GM18870 (cell line): ENCODE measurements at regions not wholly inside any gene's neighbourhood (a gene's known extent, or its start where the extent isn't known, plus 50 kb on each side); places are given as distances from the start of the nearest gene placed in this dataset.
"Not testable (repeated sequence)": the region's sequence is repeated elsewhere in the genome, so short reads cannot be mapped to it uniquely, and the experiment has no call there.

Experiments
- ATAC-seq: cut with Tn5 transposase; IDR thresholded peaks from one replicate; pipeline ENCODE4 v1.9.1; 2021; ENCODE audit warnings: moderate library complexity; ENCODE audit not compliant: unreplicated experiment

DNA sequence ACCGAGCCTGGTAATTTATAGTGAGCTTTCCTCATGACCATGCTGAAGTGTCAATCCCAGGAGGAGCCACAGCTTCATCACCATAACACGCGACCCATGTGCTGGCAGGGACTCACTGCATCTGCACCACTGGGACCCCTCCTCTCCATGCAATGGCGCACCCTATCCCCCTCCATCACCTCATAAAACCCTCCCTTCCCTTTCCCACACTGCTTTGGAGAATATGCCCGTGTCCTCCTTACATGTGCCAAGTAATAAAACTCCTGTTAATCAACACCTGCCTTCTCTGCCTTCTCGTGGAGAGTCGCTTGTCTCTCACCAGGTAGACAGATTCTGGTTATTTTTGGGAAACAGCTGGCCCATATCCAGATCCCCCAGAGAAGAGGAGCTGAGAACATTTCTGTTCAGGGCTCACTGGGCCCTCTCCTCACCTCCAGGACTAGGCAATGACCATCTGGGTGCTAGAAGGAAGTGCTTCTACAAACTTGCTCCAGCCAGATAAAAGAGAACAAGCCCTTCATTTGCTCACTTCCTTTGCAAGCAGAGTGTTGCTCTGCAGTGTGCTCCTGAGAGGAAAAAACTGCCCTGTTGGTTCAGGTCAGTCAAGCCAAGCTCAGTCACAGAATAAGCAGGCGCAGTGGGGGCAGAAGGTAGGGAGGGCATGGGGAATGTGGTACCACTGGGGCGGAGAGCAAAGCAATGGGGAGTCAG lies 894.3 kb downstream of the UQCRFS1 start:
- no peak for ATAC-seq

DNA sequence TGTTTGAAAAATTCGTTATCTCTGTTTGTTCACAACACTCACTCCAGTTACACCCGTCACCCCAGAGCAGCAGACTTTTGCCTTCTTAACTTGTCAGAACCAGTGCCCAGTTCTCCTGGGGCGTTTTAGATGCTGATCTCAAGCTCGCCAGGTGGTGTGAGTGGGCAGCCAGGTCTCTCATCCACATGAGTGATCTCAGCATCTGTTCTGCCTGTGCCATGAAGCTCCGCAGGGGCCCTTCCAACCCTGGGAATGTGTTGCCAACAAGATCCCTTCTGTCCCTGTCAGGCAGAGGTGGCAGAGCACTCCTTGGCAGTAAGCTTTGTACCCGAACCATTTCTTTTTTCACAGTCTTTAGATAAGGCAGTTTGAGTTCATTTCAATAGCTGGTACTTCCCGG lies 896.5 kb downstream of the UQCRFS1 start:
- no peak for ATAC-seq

DNA sequence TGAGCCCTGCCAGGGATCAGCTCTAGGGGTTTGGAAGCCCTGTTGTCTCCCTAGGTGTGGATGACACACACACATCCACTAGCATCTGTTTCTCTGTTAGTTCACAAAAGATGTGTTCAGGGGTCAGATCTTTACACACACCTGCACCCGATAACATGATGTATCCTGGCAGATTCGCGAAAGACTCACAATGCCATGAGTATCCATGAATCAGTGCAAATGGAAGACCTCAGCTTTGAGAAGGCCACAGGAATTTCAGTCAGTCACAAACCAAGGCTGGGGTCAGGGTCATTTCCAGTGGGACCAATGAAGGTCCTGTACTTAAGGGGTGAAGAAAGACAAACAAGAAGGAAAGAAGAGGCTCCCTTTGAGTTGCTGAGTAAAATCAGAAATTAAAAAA lies 898.2 kb downstream of the UQCRFS1 start:
- no peak for ATAC-seq

DNA sequence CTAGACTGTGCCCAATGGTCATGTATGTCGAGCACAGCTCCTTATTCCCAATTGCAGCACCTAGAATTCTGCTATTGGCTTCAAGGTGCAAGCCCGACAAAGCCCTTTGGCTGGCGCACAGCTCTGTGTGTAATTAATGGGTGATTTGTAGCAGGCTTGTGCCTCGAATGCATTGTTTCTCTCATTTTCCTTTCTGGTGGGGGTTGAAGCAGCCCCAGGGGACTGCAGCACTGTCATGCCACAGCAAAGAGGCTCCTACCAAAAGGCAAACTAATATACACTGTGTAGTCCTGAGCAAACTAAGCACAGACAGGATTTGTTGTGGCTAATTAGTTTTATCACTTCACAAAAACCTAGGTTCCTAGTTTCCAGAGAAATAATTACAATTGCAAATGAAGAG lies 898.7 kb downstream of the UQCRFS1 start:
- ATAC-seq = no peak

DNA sequence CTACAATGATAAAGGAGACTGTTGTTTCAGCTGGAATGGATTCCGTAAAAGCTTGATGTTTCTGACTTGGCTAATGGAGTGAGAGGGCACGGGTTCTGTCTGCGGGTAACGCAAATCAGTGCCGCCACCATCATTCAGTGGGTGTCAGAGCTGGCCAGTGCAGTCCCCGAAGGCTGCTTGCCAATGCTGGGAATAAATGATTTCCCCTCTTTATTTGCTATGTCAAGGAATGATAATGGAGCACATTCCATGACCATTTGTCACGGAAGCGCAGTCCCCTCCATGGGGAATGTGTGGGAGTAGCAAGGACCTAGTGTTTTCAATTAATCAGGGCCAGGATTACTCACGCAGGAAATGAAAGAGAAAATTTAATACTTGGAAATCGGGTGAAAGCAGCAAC lies 899.3 kb downstream of the UQCRFS1 start:
- no peak for ATAC-seq

DNA sequence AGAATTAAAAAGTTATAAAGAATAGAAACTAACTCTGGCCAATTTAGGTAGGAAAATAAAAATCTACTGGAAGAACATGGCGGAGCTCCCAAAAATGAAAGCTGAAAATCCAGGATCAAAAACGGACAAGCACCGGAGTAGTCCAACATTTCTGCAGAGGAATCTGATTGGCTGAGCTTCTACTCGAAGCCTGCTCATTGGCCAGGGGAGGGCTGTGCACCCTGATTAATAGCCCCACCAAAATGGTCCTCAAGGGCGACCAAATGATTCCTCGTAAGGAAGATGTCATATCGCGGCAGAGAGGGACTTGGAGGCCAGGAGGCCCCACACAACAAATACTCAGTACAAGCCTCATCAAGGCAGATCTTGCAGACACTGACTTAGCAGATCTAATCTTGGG lies 900.7 kb downstream of the UQCRFS1 start:
- no peak for ATAC-seq

DNA sequence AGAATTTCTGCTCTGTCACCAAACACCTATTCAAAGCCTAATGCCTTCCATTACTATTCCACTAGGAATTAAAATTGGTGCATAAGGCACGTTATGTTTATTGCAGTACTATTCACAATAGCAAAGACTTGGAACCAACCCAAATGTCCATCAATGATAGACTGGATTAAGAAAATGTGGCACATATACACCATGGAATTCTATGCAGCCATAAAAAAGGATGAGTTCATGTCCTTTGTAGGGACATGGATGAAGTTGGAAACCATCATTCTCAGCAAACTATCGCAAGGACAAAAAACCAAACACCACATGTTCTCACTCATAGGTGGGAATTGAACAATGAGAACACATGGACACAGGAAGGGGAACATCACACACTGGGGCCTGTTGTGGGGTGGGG lies 902.1 kb downstream of the UQCRFS1 start:
- not testable (repeated sequence) for ATAC-seq

DNA sequence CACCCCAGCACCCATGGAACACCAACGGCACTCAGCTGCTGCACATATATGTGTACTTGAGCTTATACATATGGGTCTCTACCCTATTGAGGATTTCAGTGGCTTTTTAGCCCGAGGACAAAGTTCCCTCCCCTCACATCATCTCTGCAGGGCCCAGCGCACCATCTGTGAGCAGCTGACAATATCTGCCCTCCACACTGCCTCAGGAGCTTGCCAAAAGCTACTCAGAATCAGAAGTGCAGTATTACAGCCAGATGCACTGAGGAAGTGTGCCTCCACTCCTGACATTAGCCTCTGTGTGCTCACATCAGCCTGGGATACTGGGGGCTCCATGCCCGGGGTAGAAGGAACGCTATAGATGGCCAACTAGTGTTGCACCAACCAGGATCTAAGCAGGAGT lies 903.9 kb downstream of the UQCRFS1 start:
- ATAC-seq = no peak

DNA sequence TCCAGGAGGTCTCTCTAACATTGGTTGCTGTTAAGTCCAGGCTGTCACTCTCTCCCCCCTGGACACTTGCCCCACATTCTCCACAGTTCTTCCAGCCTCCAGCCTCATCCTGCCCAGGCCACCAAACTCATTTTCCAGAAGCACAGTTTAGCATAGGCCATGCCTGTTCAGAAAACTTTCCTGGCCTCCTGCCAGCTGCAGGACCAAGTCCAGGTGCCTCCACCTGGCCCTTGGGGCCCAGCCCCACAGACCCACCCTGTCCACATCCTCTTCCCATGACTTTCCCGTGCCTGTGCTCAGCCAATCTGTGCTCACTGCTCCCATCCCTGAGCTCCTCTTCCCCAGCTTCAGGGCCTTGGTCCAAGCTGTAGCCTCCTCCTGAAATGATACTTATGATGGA lies 905.0 kb downstream of the UQCRFS1 start:
- no peak for ATAC-seq

DNA sequence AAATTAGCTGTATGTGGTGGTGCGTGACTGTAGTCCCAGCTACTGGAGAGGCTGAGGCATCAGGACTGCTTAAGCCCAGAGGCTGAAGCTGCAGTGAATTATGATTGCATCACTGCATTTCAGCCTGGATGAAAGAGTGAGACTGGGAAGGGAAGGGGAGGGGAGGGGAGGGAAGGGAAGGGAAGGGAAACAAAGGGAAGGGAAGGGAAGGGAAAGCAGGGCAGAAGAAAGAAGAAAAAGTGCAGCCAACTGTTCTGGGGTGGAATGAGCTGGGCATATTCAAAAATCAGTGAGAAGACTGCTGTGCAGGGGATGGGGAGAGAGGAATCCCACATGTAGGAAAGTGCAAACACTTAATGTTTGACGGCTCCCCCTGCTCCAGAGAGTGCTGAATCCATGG lies 905.5 kb downstream of the UQCRFS1 start:
- no peak for ATAC-seq

DNA sequence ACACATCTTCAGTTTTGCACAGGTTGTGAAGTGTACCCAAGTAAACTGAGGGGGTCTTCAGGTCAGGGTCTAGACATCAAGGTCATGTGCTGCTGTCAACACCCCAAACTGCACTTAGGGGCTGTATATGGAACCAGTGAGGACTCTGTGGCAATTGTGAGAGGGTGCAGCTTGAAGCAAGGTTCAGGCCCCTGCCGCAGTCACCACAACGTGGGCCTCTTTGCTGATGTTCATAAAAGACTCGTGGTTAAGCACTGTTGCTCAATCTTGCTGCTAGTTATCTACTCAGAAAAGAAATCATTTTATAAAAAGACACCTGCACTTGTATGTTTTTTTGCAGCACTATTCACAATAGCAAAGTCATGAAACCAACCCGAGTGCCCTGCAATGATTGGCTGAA lies 907.4 kb downstream of the UQCRFS1 start:
- ATAC-seq = no peak

DNA sequence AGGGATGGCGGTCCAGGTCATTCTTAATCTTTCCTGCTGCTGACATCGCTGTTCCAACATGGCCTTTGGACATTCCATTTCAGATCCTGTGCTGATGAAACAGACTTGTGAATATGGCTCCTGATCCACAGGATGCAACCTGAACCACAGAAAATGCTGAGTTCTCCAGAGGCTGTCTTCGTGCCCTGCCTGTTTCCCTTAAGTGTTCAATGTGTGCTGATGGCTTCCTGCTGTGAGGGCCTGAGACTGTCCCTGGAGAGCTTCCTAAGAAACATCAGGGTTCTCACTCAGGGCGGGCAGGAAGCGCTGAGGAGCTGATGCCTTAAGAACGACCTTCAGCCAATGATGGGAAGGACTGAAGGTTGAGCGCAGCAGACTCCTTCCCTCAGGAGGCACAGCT lies 909.4 kb downstream of the UQCRFS1 start:
- no peak for ATAC-seq

DNA sequence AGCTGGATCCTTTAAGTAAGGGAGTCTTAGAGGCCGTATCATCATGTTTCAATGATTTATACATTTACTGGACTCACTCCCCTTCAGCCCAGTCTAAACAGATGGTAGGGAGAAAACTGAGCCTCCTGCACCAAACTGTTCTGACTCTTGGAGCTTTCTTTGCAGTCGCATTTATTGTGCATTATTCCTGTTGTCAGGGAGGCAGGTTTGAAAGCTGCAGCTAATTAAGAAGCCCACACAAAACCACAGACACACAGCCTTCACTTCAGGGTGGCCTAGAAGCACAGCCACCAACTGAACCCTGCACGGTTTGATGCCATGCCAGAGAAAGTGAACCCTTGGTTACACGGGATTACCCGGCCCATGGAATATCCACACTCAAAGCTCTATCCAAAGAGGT lies 911.0 kb downstream of the UQCRFS1 start:
- ATAC-seq = no peak

DNA sequence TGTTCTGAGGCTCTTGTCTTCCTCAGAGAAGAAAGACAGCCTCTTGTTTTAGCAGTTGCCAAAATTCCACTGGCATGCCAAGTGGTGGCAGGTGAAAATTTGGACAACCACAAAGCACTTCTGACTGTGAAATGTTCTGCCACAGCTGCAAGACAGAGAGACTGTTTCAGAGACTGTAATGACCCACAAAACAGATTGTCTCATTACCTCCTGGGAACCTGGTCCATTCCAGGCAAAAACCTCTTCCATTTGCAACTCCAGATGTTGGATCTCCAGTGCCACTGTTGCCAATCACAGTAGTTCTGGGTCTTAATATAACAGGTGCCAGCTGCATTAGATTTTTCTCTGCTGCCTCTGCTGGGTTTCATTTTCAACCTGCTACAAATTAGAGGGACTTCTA lies 911.5 kb downstream of the UQCRFS1 start:
- ATAC-seq = no peak

DNA sequence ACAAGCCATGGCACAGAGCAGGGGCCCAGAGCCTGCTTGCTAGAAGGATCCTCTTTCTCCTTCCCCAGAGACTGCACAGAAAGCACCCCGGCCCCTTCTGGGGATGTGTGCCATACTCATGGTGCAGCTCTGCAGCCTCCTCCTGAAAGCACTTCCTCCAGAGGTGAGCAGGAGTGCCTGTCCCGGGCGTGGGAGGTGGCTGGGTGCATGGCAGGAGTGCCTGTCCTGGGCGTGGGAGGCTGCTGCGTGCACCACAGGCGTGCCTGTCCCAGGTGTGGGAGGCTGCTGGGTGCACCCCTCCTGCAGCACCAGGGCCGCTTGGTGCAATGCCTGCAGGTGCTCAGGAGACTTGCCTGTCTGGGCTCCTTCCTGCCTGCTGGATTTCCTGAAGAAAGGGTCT lies 913.3 kb downstream of the UQCRFS1 start:
- no peak for ATAC-seq

DNA sequence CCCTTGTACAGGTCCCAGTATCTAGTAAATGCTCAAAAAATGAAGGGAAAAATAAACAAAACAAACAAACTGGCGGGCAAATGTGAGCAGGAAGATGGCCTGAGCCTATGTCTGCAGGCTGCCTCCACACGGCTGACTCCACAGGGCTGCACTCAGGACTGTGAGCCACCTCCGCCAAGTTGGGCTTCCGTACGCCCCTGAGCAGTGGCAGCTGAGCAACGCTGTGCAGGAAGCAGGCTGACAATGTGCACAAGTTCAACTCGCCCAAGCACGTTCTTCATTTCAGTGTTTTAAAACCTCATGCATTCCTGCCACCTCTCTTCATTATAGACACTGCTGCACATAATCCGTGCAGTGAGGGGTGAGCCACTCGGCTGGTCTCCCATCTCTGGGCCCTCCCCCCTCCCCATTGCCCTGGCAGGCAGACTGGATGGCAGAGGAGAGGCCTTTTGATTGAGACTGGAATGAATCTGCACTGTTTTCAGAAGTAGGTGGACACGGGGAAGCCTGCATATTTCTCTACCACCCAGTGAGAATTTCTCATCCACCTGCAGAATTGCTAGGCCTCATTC lies 915.3 kb downstream of the UQCRFS1 start:
- ATAC-seq = no peak

DNA sequence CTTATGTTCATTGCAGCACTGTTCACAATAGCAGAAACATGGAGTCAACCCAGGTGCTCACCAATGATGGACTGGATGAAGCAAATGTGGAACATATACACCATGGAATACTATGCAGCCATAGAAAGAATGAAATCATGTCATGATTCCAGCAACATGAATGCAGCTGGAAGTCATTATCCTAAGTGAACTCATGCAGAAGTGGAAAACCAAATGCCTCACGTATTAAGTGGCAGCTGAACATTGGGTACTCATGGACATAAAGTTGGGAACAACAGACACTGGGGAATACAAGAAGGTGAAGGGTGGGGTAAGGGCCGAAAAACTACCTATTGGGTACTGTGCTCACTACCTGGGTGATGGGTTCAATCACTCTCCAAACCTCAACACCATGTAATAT lies 915.9 kb downstream of the UQCRFS1 start:
- ATAC-seq = no peak

DNA sequence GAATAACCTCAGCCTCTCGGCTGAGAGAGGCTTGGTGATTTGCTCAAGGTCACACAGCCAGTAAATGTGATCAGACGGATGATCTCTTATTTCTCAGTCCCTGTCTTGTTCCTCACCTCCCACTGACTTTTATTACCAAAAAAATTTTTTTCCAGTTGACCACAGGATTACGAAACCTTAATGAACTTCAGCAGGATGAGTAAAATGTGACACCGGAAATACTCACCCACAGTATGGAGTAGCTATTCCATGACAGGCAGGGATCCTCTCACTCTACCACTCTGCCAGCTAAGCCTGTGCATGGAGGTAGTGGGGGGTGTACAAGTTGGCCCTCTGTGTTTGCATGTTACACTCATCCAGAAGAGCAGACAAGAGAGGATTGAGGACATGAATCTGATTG lies 916.4 kb downstream of the UQCRFS1 start:
- no peak for ATAC-seq

DNA sequence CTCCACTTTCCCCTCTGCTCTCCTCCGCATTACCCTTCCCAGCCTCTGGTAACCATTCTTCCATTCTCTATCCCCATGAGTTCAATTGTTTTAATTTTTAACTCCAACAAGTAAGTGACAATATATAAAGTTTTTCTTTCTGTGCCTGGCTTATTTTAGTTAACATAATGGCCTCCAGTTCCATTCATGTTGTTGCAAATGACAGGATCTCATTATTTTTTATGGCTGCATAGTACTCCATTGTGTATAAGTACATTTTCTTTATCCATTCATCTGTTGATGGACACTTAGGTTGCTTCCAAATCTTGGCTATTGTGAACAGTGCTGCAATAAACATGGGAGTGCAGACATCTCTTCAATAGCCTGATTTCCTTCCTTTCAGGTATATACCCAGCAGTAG lies 918.0 kb downstream of the UQCRFS1 start:
- not testable (repeated sequence) for ATAC-seq

DNA sequence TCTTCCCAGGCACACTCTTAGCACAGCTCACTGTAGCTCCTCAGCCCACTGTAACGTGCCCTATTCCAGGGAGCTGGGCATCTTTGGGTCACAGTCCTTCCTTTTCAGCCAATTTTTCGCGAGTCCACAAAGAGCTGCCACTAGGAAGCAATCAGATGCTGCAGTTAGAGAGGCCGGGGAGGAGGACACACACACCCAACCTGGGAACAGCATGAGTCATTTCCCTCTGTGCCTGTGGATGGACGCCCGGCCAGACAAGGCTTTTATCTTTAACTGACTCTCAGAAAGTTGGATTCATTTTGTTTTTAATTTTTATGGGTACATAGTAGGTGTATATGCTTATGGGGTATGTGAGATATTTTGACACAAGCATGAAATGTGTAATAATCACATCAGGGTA lies 918.6 kb downstream of the UQCRFS1 start:
- ATAC-seq = no peak

DNA sequence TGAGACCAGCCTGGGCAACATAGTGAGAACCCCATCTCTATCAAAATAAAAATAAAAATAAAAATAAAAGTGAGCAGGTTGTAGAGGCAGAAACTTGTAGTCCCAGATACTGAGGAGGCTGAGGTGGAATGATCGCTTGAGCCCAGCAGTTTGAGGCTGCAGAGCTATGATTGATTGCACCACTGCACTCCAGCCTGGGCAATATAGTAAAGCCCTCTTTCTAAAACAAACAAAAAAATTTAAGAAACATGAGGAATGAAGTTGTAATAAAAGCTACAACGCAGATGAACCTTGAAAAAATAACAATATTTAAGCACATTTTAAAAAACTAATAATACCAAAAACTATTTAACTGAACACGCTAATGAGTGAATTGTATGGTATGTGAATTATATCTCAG lies 919.3 kb downstream of the UQCRFS1 start:
- ATAC-seq = no peak

DNA sequence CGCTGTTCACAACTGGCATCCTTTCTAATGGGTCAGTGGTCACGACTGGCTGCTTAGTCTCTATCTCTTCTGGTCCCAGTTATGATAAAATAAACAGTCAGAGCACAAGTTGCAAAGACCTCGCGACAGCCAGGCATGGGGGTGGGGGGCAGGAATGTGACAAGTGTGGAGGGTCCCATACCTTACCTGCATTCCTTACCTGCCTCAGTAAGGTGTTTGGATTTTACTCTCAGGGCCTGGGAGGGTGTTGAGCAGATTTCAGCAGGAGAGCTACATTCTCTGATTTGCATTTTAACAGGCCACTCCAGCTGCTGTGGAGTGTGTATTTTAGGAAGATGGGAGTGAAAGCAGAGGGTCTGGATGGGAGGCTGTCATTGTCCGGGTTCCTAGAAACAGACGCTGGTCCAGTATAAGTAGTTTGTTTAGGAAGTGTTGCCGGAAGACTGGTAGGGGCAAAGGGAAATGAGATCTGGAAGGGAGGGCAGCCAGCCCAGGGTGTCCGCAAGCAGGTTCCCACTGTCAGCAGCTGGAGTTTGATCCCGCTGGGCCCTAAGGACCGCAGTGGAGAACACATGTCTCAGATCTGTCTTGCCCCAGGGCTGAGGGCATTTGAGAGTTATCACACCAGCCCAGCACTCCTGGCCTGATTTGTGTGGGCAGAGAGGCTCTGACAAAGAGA lies 920.0 kb downstream of the UQCRFS1 start:
- no peak for ATAC-seq

DNA sequence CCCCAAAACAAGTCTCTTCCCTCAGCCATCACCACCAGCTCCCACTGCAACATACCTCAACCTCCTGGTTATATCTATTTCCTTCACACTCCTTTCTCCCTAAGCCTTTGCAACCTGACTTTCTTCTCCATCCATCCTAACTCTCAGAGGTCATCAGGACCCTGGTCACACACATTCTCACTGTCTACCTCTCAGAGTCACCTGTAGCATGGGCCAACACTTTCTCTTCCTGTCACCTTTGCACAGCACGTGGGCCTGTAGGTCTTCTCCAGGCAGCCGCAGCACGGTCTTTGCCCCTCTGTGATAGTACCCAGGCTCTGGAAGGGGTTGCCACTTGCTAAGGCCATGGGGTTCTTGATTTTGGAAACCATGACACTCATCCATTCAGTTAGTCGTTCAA lies 921.1 kb downstream of the UQCRFS1 start:
- ATAC-seq = no peak
